ENCODE measurements at regions not wholly inside any gene's neighbourhood (a gene's known extent, or its start where the extent isn't known, plus 50 kb on each side); places are given as distances from the start of the nearest gene placed in this dataset.

- TF ChIP-seq CTCF (IDR thresholded peaks at IDR 0.05; ENCODE audit: insufficient read depth, low read length, poor library complexity, severe bottlenecking) (no peak), EZH2phosphoT487 (conservative IDR thresholded peaks at IDR 0.05; ENCODE audit: low read length) (no peak)
These were observed 265.8 kb upstream of the CYRIA start for GRCh38 chr2:16931441-16931840.

Measured in SU-DHL-6 (cell line).